ENCODE measurements at regions not wholly inside any gene's neighbourhood (a gene's known extent, or its start where the extent isn't known, plus 50 kb on each side); places are given as distances from the start of the nearest gene placed in this dataset.

DNA sequence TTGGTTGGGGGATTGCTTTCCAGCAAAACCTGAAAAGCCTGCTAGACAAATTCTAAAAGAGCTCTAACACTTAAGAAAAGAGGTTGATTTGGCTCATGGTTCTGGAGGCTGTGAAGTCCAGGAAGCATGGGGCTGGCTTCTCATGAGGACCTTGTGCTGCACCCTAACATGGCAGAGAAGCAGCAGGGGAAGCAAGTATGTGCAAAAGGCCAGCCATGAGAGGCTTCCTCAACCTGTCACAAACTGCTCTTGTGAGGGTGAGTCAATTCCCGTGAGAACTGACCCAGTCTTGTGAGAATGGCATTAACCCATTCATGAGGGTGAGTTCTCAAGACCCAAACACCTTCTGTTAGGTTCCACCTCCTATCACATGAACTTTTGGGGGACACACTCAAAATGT lies 54.3 kb upstream of the IGFBP3 start:
- DNase-seq = no peak

DNA sequence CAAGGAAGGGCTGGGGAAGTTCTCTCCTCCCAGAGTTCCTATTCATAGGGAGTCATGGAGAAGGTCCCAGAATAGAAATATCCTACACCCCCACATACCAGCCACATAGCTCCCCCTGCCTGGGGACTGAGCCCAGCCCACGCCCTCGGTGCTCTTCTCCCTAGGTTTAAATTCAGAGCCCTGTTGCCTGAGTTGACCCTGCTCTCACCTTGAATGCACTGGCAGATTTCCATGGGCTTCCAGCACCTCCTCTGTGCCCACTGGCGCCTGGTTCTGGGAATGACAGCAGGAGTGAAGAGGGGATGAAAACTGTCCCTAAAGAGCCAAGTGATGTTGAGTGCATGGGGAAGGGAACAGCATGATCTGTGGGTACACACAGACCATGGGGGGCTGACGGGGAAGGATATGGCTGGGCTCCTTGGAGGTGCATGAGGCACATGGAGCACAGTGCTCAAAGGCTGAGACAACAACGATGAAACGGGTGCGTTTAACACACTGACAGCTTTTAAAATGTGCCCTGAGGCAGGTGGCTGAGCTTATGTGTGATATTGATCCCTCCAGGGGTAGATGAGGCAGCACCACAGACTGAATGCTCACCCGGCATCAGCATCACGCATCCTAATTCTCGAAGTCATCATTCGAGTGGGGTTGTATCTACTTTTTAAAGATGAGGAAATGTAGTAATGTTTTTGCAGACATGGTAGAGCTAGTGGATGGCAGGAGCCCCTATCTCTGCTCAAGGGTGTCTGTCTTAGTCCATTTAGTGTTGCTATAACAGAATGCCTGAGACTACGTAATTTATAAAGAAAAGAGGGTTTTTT lies 53.7 kb upstream of the IGFBP3 start:
- no peak for DNase-seq

DNA sequence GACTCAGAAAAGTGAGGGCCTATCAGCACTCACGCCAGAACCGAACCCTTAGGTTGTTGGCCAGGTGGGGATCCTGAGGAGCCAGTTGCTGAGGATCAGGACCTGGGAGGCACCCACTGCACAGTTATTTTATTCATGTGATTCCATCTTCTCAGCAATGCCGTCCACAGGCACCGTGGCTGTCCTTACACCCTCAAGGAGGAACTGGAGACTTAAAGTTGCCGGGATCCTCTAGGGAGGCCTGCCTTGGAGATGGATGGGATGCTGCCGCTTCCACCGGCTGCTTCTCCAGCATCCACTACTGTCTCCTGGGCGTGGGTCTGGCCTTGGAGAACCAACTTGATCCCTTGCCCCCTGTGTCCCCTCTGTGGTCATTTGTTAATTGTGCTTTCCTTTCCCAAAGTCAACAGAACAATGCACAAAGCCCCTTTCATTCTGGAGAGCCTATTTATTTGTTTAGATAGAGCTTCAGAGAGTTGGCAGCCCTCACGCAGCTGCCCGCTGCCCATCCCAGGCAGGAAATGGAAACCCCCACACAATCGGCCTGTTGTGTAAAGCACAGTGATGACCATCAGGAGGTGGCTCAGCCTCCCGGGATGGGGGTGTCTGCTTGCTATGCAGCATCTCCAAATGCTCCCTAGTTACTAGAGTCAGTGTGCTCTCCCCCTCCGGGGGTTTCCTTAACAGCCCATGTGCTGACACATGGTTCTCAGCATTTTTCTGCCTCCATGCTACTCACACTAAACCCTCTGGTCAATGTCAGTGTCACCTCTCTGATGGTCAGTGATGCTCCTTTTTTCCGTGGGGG lies 52.9 kb upstream of the IGFBP3 start:
- no peak for DNase-seq

DNA sequence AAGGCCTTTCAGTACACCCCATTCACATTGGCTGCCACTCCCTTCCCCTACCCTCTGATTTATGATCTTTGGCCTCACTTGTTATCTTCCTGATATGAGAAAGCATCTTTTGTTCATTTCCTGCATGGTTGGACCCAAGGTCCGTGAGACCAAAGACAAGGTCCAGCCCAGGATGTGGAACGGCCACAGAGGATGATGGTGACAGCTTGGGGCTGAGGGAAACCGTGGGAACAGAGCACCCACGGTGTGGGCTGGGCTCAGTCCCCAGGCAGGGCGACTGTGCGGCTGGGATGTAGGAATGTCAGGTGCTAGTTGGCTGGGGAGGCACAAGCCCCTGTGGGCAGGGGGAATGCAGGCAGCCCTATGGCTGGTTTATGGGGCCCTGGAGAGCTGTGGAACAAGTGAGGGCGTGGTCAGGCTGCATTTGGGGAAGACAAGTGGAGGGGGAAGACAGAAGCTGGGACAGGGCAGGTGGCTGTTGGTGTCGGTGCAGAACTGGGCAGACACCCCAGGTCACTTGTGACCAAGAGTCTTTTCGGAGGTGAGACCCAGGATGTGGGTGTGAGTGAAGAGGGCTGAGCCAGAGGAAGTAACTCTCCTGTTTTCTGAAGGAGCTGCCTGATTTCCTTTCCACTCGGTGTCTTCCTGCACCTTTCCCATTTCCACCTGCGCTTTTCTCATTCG lies 51.7 kb upstream of the IGFBP3 start:
- DNase-seq = no peak

DNA sequence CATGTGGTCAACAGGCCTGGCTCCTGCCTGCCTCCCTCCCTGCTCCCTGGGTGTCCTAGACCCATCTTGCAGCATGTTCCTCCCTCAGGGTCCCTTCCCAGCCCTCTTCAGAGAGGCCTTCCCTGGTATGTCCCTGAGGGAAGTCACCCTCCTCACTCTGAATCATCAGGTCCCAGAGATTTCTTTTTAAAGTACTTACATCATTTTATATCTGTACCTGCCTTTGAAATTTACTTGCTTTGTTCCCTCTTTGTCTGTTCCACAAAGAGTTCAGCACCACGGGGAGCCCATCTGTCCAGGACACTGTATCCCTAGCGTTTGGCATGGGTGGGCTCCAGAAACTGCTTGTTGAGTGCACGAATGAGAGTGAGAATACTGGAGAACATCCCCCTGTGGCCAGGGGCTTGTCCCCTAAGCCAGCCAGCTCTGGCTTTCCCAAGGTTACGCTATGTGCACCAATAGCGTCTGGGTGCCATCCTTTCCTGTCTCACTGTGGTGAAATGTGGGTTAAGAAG lies 50.6 kb upstream of the IGFBP3 start:
- no peak for DNase-seq

DNA sequence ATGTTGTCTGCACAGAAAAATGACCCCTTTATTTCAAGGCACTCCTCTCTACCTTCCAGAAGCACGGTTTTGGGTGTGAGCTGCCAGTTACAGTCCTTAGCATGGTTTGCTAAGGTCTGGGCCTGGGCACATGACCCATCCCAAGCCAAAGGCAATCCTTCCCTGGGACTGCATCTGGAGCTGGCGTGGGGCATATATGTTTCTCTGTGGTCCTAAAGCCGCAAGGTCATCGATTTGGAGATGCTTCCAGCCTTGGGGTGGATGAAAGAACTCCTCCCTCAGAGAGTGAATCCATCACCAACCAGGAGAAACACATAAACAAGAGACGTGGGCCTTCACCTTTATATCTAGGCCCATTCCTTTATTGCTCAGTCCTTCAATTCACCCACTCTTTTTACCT lies 50.1 kb upstream of the IGFBP3 start:
- DNase-seq = no peak
